GM10266 (cell line): ENCODE measurements at regions not wholly inside any gene's neighbourhood (a gene's known extent, or its start where the extent isn't known, plus 50 kb on each side); places are given as distances from the start of the nearest gene placed in this dataset.

Source experiments
- DNase-seq: peaks from one replicate; pipeline ENCODE4 v3.0.0; 2012; ENCODE audit errors: extremely low spot score
- TF ChIP-seq, protein P1 (sequence below): IDR thresholded peaks from 2 replicates; pipeline ENCODE4 v1.5.1; 2012; ENCODE audit warnings: mild to moderate bottlenecking, low read depth; ENCODE audit not compliant: control insufficient read depth, insufficient read depth; ENCODE audit errors: missing control alignments

- DNase-seq, result no peak
- TF ChIP-seq, protein P1, sequence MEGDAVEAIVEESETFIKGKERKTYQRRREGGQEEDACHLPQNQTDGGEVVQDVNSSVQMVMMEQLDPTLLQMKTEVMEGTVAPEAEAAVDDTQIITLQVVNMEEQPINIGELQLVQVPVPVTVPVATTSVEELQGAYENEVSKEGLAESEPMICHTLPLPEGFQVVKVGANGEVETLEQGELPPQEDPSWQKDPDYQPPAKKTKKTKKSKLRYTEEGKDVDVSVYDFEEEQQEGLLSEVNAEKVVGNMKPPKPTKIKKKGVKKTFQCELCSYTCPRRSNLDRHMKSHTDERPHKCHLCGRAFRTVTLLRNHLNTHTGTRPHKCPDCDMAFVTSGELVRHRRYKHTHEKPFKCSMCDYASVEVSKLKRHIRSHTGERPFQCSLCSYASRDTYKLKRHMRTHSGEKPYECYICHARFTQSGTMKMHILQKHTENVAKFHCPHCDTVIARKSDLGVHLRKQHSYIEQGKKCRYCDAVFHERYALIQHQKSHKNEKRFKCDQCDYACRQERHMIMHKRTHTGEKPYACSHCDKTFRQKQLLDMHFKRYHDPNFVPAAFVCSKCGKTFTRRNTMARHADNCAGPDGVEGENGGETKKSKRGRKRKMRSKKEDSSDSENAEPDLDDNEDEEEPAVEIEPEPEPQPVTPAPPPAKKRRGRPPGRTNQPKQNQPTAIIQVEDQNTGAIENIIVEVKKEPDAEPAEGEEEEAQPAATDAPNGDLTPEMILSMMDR, result no peak
Measured at GRCh38 chr3:68088216-68088615, 433.8 kb upstream of the SUCLG2 start.

DNA sequence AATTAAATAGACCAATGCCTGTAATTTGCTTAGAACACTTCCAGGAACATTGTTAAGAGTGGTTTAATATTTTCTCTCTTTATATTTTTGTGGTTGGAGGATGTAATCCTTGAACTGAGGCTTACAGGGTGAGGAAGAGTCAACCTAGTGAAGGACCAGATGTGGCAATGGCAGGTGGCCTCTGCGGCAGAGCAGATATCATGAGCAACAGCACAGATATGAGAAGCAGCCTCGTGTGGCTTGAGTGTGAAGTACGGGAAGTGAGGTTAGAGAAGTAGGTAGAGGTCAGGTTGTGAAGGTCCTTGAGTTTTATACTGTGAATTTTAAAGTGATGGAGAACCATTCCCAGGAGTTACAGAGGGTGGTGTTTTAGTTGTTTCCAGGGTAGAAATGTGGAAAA, 417.6 kb upstream of the SUCLG2 start:
- no peak for DNase-seq
- TF ChIP-seq, protein P1, result no peak

DNA sequence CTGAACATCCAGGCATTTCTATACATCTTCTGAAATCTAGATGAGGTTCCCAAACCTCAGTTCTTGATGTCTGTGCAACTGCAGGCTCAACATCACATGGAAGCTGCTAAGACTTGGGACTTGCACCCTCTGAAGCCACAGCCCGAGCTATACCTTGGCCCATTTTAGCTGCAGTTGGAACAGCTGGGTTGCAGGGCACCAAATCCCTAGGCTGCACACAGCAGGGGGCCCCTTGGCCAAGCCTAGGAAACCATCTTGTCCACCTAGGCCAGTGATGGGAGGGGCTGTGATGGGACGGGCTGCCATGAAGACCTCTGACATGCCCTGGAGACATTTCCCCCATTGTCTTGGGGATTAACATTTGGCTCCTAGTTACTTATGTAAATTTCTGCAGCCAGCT, 415.8 kb upstream of the SUCLG2 start:
- no peak for DNase-seq
- TF ChIP-seq, protein P1, result no peak

GRCh38 chr3:68067314-68067713, 412.9 kb upstream of the SUCLG2 start:
- DNase-seq, result no peak
- TF ChIP-seq, protein P1, result no peak

- TF ChIP-seq, protein P1, result no peak
- no peak for DNase-seq
Measured at GRCh38 chr3:68062926-68063325, 408.5 kb upstream of the SUCLG2 start.

DNA sequence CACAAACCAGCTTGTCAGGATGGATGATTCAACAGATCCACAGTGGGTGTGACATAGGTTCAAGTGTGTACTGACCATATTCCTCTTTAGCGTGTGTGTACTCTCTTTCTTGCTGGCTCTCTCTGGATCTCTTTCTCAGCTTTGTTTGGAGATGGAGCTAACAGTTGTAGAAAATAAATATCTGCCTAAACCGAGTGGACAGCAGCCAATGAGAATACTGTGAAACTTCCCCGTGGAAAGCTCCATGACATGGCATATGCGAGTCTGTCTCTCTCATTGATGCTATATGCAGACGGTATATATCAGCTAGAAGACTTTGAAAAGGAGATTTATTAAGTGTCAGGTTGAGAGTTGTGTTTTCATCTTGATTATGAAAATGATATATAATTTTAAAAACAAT, 406.5 kb upstream of the SUCLG2 start:
- no peak for DNase-seq
- TF ChIP-seq, protein P1, result no peak

- TF ChIP-seq, protein P1, result no peak
- DNase-seq, result no peak
Measured at GRCh38 chr3:68060191-68060590, 405.8 kb upstream of the SUCLG2 start.
